SH-SY5Y (cell line): ENCODE measurements at regions not wholly inside any gene's neighbourhood (a gene's known extent, or its start where the extent isn't known, plus 50 kb on each side); places are given as distances from the start of the nearest gene placed in this dataset.

Experiments
- GATA2 ChIP-seq: IDR thresholded peaks from 2 replicates; pipeline ENCODE4 v1.6.1; 2011; ENCODE audit warnings: mild to moderate bottlenecking, low read depth, low read length
- GATA3 ChIP-seq: IDR thresholded peaks from 2 replicates; pipeline ENCODE4 v1.6.1; 2011; ENCODE audit warnings: low read depth, mild to moderate bottlenecking, low read length, moderate library complexity

DNA sequence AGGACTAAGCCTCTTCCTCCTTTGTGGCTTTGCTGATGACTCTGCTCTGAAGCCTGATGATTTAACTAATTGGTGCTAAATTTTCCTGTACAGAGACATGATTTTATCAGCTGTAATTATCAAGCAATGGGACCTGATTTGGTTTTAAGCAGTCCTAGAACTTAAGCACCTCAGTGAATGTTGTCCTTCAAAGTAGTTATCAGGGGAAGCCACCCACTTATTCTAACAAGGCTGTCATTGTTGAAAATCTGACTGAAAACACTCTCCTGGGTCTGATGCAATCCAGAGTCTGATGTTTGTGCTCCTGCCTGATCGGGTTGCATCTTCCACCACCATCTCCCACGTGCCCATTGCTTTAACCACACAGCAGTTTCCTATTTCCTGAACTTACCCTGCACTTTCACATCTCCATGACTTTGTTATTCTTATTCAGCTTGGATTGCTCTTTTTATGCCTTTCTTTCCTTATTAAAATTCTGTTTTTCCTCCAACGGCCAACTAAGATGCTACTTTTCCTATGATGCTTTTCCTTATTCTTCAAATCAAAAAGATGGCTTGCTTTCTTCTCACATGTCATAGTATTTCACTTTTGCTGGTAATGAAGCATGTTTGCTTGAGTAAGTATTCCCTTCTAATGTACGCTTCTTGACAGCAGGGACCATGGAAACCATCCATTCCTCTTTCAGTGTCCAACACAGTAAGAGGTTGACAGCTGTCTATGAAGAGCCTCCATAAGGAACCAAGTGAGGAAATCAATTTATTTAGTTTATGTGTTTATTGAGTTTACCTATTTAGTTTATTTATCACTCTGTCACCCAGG is 55.0 kb downstream of the S1PR1 start:
- no peak for TF ChIP-seq GATA2
- TF ChIP-seq GATA3 = no peak
